HG03103 (cell line): ENCODE measurements at regions not wholly inside any gene's neighbourhood (a gene's known extent, or its start where the extent isn't known, plus 50 kb on each side); places are given as distances from the start of the nearest gene placed in this dataset.
"Not testable (repeated sequence)": the region's sequence is repeated elsewhere in the genome, so short reads cannot be mapped to it uniquely, and the experiment has no call there.

Experiments used
- ATAC-seq: cut with Tn5 transposase; IDR thresholded peaks from one replicate; pipeline ENCODE4 v1.9.1; 2021; ENCODE audit warnings: low read depth; ENCODE audit not compliant: unreplicated experiment

DNA sequence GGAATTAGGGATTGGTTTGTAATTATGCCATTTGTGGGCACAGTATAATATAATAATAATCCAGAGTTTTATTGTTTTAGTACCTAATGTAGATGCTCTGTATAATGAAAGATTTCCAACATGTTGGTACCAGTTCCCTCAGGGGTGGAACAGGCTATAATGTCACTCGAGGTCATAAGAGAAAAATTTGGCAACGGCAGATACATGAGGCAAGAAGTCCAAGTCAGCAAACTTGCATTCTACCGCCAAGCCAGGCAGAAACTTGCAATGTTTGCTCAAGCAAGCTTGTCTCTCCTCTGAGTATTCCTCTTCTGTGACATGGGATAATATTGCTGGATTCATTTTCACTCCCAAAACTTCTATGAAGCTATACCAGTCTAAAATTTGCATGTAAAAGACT is 520.0 kb upstream of the SALL3 start:
- no peak for ATAC-seq

DNA sequence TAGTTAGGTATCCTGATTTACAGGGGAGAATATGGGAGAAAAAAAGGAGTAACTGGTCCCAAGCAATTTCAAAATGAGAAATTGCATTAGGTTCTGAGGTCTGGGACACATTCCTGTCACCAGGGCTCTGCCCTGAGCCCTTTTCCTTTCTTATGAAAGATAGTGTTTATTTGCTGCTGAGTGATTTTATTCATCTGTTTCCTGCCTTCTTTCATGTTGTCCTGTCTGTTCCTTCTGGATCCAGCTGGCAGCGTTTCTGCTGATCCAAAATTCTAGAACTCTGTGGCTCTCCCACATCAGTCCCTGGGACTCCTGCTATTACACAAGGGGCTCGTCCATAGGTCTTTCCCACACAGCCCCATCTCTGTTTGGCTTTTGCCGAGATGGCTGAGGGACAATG is 519.1 kb upstream of the SALL3 start:
- ATAC-seq, result no peak

DNA sequence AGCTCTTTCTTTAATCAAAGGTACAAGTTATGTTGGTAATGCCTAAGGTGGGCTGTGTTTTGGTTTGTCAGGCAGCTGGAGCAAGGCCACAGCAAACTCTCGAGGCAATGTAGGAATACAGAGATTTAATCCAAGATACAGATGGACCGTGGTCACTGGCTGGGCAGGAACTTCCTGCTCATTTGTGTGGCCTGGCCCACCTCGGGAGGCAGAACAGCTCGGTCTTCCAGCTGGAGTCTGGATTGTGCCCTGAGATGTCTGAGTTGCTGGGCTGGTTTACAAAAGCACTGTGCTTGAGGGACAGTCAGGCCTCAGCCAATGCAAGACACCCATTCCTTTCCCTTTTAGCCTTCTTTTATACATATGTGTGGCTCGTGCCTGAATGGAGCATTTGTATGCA is 506.1 kb upstream of the SALL3 start:
- ATAC-seq, result no peak

DNA sequence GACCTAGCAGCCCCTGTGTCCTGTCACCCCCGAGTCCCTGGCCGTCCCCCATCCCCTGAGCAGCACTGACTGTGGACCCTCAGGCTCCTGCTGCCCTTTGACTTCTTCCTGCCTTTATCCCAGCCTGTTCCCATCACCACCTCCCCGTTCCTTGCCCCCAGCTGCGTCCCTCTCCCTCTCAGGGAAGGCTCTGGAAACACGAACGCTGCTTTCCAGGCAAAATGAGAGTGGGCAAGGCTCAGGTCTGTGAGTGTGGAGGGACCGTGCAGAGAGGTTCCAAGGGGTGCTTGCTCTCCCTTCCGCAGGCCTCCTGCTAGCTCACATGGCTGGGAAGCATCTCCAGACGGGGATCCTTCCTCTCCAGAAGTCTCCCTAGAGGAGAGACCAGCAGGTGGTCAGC is 501.8 kb upstream of the SALL3 start:
- ATAC-seq, result no peak

DNA sequence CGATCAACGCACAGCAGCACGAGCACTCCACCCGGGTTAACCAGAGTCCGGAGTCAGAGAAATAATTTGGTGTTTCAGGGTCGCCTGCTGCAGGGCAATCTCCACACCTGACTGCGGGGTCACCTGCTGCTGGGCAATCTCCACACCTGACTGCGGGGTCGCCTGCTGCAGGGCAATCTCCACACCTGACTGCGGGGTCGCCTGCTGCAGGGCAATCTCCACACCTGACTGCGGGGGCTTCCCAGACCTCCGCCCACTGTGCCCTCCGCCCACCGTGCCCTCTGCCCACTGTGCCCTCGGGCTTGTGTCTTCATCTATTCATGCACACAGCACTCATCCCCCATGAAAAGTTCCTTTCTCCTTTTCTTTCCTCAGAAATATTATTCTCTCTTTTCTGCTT is 500.2 kb upstream of the SALL3 start:
- no peak for ATAC-seq

DNA sequence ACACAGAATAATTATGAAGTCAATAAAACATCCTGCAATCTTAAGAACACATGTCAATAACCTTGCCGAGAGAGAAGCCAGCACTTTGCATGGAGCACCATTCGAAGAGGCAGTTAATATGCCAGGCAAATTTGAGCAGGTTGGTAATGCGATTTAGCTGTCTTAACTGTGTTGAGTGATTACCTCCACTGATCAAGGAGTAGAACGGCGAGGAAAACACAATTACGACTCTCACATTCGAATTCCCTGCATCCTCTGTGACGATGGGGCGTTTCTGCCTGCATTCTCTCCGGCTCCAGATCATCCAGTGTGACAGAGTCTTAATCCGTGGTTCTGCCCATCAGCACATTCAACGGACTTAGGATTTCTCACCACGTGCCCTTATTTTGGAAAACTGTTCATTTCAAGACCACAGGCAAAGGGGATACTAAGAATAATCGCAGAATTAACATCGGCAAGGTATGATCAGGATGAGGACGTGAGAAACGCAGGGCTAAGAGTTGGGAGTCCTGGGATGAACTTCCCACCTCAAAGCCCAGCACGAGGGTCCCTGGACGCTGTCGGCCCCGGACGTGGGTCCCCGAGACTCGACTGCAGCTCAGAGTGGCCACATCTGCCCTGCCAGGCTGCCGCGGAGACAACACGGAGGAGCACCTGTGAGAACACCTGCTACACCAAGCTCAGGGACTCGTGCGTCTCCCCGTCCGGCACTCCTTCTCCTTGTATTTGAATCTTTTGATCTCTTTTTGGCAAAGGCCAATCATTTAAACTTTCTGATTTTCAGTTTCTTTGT is 499.2 kb upstream of the SALL3 start:
- no peak for ATAC-seq

DNA sequence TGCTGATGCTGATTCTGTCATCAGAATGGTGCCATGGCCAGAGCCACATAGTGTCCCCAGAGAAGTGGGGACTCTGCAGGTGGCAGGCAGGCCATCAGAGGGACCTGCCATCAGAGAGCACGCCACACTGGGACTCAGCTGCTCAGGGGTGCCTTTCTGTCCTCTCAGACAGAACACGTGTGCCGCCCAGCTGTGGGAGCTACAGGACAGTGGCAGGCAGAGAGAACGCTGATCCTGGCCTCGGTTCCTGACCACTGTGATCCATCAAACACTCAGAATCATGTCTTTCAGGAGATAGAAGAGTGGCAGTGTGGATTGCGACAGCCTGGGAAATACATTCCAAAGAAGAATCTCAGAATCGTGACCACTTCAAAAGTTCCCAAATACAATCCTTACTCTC is 497.2 kb upstream of the SALL3 start:
- no peak for ATAC-seq

DNA sequence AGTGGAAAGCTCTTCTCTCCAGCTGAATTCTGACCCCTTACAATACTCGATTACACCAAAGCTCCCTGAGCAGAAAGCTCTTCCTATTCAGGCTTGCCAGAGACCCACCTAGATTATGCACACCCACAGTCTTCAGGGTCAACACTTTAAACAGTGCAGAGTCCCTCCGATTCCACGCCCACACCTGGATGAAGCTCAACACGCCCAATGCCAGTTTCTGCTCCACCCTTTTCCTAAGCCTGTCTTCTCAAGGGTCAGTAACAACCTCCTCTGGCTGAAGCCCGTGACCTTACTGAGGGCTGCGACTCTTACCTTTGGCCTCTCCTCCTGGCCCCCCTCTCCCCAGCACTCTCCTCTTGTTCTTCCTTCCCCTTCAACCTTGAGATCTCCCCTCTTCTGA is 492.0 kb upstream of the SALL3 start:
- no peak for ATAC-seq

DNA sequence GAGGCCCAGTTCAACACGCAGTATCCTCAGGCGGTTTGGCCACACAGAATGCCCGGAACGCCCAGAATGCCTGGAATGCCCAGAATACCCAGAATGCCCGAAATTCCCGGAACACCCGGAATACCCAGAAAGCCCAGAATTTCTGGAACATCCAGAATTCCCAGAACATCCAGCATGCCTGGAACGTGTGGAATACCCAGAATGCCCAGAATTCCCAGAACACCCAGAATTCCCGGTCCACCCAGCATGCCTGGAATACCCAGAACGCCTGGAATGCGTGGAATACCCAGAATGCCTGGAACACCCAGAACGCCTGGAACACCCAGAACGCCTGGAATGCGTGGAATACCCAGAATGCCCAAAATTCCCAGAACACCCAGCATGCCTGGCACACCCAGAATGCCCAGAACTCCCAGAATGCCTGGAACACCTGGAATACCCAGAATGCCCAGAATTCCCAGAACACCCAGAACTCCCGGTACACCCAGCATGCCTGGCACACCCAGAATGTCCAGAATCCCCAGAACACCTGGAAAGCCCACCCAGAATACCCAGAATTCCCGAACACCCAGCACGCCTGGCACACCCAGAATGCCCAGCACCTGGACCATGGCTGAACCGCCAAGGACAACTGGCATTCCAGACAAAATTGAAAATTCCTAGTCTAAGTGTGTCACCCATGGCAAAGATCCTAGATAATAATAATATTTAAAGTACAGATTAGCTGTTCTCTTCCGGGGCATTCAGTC is 487.4 kb upstream of the SALL3 start:
- ATAC-seq, result no peak

DNA sequence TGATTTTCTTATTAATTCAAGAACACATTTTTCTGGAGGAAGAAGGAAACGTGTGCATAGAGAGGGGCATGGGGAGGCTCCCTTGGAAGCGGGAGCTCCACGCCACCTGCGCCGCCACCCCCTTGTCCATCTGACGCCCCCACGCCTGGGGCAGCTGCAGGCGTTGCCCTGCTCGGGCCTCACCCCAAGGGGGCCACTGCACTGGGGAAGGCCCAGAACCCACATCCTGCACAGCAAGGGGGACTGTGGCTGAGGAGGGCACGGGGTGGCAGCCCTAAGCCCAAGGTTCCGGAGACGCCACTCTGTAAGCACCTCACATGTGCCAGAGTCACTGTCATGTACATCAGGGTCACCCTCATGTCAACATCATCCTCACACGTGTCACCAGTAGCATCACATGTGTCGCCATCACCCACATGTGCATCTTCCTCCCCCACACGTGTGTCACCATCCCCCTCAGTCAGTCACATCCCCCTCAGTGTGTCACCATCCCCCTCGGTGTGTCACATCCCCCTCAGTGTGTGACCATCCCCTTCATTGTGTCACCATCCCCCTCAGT is 486.7 kb upstream of the SALL3 start:
- no peak for ATAC-seq

DNA sequence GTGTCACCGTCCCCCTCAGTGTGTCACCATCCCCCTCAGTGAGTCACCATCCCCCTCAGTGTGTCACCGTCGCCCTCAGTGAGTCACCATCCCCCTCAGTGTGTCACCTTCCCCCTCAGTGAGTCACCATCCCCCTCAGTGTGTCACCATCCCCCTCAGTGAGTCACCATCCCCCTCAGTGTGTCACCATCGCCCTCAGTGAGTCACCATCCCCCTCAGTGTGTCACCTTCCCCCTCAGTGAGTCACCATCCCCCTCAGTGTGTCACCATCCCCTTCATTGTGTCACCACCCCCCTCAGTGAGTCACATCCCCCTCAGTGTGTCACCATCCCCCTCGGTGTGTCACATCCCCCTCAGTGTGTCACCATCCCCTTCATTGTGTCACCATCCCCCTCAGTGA is 486.1 kb upstream of the SALL3 start:
- ATAC-seq, result not testable (repeated sequence)

DNA sequence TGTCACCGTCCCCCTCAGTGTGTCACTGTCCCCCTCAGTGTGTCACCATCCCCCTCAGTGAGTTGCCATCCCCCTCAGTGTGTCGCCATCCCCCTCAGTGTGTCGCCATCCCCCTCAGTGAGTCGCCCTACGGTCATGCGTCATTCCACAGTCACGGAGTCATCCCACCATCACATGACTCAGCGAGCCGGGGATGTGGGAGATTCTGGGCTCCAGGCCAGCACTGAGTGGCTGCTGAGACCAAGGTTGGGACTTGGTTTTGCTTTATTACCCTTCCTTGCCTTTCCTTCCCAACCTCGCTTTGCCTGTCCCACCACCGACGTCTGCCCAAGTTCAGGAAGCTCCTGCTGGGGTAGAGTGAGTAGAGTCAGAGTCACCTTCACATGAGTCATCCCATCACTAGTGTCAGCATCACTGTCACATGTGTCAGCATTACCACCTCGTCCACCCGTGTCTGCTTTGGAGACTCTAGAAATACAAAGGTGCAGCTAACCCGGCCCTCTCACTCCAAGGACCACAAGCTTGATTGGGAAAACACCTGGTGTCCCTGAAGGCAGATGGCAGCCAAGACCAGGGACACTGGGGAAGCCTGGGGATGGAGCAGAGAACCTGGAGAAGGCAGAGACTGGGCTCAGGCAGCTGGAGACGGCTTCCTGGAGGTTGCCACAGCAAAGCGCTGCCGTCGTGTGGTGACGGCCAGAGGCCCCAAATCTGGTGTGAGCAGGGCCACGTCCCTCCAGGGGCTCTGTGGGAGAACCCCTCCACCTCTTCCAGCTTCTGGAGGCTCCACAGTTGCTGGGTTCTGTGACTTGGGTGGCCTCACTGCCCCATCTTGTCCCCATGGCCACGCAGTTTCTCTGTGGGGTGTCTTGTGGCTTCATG is 485.2 kb upstream of the SALL3 start:
- no peak for ATAC-seq

DNA sequence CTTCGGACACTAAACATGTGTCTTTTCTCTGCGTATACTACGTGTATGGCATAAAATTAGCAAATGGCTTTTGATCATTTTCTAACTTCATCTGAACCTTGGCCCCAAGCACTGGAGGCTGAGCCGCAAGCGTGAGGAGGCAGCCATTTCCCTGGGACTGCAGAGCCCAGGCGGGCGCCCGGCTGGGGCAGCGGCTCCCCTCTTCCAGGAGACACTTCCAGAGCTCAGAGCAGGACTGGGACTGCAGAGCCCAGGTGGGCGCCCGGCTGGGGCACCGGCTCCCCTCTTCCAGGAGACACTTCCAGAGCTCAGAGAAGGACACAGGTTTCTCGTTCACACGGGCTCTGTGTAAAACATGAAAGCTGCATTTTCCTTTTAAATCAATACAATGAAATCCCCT is 484.1 kb upstream of the SALL3 start:
- no peak for ATAC-seq

DNA sequence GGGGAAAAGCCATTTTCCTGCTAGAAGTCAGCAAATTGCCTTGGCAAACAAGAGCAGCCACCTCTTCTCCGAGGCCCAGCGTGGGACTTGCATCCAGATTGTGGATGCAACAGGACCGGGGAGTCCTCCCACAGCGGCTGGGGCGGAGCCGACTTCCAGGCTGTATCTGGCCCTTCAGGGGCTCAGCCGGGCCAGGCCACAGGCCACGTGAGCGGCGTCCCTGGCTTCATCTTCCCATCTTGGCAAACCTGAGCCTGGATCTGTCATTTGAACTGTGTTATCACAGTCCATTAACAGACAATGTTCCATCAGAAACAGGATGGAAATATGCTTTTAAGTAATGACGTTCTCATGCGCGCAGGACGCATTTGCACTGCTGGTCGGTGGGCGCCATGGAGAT is 483.5 kb upstream of the SALL3 start:
- no peak for ATAC-seq

DNA sequence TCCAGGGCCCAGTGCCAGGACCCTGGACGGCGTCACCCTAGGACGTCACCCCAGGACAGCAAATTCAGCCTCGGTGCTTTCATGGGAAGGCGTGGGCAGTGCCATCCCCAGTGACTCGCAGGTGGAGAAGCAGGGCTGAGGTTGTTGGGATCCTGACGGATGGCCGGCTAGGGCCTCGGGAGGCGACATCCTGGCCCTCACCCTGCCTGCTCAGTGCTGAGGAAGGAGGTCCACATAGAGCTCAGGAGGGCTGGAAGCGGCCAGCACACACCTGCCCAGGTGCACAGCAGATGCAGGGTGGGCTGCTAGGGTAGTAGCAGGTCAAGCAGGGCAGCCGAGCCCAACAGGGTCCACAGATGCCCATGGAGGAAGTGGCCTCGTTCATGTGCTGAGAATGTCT is 482.0 kb upstream of the SALL3 start:
- ATAC-seq, result no peak

DNA sequence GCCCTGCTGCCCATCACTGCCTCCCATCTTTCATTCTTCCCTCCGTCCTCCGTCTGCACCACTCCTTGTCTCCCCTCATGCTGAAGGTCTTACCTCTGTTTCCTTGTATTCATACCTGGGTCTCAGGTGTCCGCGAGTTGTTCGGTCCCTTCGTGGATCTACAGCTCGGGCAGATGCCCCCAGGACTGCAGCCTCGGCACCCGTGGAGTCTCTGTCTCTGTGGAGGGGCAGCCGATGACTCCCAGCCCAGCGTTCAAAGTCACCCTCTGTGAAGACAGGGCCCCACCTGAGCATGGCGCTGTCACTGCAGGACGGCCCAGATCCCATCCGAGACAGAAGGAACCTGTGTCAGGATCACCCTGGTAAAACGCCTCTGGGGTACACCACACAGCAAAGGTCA is 480.0 kb upstream of the SALL3 start:
- ATAC-seq, result no peak

DNA sequence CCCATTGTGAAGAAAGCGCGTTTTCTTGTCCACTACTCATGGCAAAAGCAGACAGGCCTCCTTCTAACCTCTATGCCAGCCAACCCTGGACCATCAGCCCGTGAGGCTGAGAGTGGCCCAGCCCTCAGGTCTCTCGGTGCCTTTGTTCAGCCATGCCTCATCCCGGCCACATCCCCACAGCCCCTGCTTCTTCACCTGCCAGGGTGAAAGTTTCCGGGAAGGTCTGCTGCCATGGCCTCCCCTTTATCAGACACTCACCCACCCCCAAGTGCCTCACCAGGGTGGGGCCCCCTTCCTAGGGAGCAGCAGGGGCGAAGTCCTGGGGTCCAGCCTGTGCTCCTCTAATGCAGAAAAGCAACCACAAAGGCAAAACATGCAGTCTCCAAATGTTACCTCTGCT is 478.4 kb upstream of the SALL3 start:
- ATAC-seq, result no peak

DNA sequence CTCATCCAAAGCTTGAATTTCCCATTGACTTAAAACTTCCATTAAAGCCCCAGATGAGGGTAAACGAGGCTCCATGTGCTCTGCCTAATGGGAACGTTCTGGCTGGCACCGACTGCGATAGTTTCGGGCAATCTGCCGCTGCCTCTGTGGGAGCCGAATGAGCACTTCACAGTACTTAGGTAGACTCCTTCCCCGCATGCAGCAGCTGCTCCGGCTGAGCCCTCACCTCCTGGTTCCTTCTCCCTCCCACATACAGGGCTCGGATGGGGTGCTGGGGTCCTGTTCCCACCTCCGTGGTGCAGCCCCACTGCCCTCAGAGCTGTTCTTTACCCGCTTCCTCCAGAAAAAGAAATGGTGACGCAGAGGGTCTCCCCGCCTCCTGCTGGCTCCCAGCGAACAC is 476.5 kb upstream of the SALL3 start:
- ATAC-seq, result no peak

DNA sequence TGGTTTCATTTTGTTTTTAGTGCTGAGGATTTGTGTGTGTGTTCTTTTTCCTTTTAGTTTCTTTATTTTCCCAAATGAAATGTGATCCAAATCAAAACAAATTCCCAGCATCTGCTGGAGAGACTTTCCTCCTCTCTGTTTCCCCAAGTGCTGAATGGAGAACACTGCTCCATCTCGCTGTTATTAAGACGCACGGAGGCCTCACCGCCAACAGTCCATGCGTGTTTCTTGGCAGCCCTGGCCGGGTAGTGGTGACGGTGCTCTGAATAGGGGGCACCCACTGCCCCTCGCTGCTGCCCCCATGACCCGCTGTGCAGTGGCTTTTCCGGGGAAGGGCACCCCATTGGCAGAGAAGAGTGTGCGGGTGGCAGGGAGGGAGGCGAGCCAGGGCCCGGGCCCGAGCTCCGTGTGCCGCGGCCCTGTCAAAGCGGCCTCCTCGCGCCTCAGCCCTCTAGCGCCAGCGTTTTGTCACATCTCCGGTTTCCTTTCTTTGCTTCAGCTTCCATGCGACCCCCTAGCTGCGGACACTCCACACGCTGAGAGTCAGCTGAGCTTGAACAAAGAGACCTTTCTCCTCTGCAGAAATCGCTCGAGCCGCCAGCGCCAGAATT is 473.7 kb upstream of the SALL3 start:
- ATAC-seq, result no peak

DNA sequence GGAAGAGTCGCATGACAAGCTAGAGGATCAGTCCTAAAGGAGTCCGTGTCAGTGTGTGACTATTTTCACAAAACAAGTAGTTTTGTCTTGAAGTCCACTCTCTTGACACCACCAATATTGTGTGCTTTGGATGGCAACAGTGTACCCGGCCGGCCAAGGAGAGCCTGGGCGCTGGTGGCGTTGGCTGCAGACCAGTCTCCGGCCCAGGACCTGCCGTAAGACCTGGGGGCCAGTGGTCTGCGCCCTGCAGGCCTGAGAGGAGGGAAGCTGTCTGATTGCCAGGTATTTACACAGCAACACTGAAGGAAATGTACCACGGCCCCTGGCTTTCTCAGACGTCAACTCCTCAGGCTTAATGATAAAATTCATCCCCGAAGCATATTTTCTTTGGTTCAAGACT is 472.4 kb upstream of the SALL3 start:
- no peak for ATAC-seq
